Thyroid gland (tissue), 4 donors: ENCODE measurements at regions not wholly inside any gene's neighbourhood (a gene's known extent, or its start where the extent isn't known, plus 50 kb on each side); places are given as distances from the start of the nearest gene placed in this dataset.

Source experiments
- CTCF ChIP-seq, 6 experiments: fragments of 200-600 bp in 3 of 6; fragments of 450-650 bp in 3 of 6; sonication (generic) in 3 of 6; IDR thresholded peaks; one replicate each; pipeline ENCODE4 v1.5.1; 2016 to 2019; ENCODE audit warnings: antibody characterized with exemption in 6 of 6, mild to moderate bottlenecking in 2 of 6, inconsistent platforms in 1 of 6, moderate library complexity in 1 of 6
- POLR2A ChIP-seq, 2 donors: fragments of 450-650 bp; IDR thresholded peaks; one replicate each; pipeline ENCODE4 v1.6.1; 2017; ENCODE audit warnings: antibody characterized with exemption in 2 of 2, mild to moderate bottlenecking in 2 of 2, moderate library complexity in 1 of 2

DNA sequence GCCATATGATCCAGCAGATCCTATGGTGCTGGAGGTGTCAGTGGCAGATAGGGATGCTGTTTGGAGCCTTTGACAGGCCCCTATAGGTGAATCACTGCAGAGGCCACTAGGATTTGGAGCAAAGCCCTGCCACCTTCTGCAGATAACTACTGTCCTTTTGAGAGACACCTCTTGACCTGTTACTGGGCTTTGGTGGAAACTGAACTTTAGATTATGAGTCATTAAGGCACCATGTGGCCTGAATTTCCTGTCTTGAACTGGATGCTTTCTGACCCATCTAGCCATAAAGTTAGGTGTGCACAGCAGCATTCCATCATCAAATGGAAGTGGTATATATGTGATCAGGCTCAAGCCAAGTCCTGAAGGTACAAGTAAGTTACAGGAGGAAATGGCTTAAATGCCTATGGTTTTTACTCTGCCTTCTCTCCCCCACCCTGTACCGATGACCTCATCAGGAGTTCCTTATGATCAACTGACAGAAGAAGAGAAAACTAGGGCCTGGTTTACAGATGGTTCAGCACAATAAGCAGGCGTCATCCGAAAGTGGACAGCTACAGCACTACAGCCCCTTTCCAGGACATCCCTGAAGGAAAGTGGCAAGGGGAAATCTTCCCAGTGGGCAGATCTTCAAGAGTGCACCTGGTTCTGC, 565.6 kb upstream of the AGTR1 start:
- TF ChIP-seq CTCF (IDR thresholded peaks at IDR 0.05) (no peak), POLR2A (IDR thresholded peaks at IDR 0.05) (no peak)
